Mesenteric fat pad (tissue), 1 donor: ENCODE measurements at regions not wholly inside any gene's neighbourhood (a gene's known extent, or its start where the extent isn't known, plus 50 kb on each side); places are given as distances from the start of the nearest gene placed in this dataset.

Experiments
- DNase-seq: peaks from one replicate; pipeline ENCODE4 v3.0.0-alpha.2; 2020; ENCODE audit warnings: low spot score
- donor health status: DM: yes; HTN: yes; CAD: no.

DNA sequence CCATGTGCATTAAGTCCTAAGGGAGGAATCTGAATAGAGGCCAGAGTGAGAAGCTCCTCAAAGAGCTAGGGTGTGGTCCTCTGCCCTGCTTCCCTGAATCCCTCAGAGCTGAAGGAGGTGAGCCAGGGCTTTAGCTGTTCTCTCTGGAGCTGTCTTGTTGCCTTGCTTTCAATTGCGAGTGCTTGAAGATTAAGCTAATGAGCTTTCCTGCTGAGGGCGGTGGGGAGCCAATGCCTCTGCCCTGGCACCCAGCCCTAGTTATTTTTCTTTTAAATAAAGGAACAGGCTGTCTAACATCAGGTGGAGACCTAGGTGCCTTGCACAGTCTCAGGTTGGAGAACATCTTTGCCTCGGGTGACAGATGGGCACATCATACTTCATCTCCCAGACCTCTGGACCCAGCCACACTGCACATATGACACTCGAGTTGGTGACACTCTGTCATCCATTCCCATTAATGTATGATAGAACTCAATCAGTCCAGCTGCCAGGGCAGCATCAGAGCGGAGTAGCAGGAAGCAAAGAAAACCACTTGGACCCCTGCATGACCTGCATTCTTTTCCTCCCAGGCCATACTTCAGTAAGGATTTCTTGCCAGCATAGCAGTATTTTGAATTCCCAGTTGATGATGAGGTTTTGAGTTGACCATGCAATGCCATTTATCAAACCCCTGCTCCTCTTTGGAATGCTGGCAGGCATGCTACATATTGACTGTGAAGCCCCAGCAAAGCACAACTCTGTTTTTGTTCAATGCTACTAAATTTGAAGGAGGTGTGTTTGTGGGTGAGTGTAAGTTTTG is 292.7 kb downstream of the RNF144A start:
- DNase-seq = no peak

DNA sequence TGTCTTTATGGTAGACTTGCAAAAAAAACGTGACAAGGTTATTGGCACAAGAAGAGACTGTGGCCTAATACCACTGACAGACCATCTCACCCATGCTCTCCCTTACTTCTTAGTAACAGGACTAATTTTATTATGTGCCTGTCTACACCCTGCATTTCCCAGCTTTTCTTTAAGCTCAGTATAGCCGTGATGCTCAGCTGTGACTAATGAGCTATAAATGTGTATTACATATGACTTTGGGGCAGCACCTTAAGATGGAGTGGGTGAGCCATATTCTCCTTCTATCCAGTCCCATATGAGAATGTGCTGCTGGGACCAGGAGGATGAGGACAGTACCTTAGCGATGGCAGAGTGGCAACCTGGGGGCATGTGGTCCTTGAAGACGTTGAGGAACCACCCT is 293.5 kb downstream of the RNF144A start:
- no peak for DNase-seq

DNA sequence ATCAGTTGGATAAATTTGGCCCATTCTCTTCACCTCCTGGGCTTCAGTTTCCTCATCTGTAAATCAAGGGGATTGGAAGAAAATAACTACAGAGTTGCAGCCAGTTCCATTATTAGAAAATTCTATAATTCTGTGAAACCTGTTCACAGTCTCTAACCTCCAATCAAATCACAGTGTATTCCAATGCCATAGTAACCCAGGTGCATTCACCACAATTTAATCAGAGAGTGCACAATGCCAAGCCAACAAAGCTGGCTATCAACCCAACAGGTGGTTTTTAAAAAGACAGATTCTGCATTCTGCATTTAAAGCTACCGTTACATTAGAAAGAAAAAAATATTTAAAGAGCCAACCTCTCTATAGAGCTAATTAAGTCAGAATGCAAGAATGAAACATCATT is 308.6 kb downstream of the RNF144A start:
- no peak for DNase-seq

DNA sequence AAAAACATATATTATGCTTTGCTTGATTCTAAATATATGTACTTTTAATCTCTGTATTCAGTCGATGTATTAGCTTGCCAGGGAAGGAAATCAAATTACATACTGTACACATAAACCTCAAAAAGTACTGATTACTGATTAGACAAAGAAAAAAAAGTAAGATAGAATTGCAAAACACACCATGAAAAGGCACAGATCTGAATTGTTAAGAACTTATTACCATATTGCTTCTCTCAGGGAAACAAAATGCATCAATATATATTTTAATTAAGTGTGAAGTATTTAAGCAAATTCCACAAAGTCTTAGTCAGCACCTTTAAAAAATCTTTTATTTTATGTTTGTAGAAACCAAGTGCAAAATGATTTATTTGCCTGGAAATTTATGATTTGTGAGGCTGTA is 309.3 kb downstream of the RNF144A start:
- no peak for DNase-seq

DNA sequence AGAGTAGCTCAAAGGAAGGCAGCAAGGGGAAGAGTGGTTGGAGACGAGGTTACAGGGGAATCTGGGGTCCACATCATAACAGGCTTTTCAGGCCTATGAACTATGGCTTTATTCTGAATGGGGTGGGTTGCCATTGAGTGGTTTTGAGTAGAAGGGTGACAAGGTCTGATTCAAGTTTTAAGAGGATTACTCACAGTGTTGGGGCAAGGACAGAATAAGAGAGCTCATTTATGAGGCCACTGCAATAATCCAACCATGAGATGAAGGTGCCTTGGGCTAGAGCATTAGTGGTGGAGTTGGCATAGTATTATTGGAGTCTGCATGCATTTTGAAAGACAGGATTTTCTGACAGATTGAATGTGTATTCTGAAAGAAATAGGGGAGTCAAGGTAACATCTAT is 315.9 kb downstream of the RNF144A start:
- DNase-seq = no peak

DNA sequence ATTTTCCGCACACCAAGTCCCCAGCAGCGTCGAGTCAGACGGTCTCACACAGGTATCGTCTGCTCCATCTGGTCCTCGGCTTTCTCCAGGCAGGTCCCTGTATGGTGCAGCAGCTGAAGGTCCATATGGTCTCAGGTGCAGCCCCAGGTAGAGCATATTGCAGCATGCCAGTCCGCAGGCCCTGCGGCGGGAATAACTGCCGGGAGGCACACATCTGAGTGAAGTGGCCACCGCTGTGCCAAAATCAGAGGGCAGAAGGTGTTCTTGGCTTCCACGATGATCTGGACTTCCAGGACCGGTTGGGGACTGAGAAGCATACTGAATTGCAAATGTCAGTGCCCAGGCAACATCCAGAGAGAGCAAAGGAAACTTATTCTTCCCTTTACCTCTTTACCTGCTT is 320.3 kb downstream of the RNF144A start:
- no peak for DNase-seq

DNA sequence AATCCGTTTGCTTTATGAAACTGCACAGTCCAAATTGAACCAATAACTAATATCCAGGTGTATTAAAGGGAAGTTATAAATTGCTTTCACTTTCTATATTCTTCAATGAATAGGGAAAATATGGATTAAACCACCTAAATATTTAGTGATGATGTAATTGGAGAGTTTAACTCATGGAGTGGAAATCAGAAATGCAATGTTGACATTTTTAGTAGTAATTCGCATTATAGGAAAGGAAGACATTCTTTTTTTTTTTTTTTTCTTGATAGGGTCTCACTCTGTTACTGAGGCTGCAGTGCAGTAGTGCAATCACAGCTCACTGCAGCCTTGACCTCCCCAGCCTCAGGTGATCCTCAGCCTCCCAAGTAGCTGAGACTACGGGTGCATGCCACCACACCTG is 321.9 kb downstream of the RNF144A start:
- no peak for DNase-seq

DNA sequence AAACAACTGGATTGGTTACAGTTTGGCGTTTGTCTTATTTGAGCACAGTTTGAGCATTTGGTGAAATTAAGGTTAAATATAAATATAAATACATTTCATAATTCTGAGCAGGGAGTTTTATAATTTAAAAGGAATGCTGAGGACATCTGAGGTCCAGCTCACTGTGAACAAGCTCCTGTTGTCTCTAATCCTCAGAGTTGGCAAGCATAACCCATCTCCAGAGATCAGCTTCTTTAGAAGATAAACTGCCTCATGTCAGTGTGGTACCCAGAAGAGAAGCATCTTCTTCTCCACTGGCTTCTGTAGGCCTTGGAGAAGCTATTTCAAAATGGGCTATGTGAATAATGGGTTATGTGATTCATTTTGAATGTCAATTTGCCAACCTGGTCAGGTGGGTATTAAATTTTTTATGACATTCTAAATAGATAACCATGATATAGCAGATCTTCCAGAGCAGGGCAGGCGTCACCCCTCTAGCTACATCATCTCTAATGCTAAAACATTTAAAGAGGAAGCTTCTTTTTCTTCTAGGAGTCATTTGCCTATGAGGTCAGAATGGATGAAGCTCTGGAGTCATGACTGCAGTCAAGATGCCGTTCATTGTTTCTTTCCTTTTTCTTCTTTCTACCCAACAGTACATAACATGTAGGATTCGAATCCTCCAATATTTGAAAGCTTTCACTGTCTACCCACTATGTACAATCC is 324.0 kb downstream of the RNF144A start:
- DNase-seq = no peak

DNA sequence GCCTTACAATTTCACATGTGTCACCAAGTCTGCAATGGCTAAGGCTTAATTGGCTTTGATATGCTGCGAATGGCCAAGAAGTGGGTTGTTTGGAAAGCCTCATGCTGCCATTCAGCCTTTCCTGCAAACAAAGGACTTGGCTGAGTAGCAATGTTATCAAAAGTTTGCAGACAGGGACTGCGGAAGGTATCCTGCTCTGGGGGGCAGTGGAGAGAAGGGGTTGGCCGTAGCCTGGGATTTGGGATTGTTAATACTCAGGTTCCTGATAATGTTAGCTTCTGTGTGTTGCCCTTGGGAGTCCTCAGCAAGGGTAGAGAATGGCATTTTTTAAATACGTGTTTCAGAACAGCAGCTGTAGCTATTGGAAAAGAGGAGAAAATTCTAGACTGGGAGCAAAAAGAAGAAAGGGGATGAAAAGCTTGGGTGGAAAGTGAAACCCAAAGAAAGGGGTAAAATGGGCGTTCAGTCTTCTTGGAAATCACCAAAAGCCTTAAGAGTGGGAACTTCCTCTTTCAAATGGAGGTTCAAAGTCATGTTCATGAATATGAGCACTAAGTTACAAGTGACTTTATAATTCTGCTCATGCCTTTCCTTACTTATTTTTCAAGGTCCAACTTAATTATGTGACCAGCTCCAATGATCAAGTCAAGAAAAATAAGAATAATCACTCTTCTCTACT is 325.1 kb downstream of the RNF144A start:
- no peak for DNase-seq

DNA sequence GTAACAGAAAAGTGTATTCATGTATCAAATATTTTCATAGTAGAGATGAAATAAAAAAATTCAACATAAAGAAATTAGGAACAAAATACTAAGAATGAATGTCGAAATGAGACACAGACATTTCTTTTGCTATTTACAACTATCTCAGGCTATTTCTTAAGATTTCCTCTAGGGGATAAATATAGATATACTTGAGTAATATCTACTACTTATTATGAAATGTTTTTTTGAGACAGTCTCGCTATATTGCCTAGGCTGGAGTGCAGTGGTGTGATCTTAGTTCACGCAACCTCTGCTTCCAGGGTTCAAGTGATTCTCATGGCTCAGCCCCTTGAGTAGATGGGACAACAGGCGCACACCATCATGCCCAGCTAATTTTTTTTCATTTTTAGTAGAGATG is 326.1 kb downstream of the RNF144A start:
- DNase-seq = no peak

DNA sequence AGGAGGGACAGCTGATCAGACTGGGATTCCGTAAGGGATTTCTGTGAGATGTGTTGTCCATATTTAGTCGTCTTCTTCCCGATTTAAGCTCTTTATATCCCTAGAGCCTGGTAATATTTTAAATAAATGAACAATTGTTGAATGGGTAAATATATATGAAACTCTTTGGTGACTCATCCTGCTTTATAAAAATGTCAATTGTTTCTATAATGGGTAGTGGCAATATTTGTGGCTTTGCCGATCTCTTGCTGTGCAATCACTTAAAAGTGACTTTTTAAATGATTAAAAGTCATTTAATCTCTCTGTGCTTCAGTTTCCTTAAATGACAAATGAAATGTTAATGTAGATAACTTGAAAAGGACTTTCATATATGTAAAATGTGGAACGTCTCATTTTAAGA is 339.2 kb downstream of the RNF144A start:
- DNase-seq = no peak

DNA sequence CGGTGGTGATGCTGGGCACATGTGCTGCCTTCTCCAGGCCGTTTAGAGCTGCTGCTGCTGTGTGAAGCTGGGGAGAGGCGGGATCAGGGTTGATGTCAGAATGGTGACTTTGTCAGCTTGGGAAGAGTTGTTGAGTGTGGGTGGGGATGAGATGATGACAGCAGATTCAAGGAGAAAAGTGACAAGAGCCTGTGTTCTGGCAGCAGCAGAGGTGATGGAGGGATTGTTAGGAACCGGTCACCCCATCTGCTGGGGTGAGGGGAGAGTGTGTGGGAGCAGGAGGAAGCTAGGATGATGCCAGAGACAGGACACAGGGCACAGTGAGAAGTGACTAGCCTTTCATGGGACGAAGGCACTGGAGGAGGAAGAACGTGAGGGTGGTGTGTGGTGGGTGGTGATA is 345.5 kb downstream of the RNF144A start:
- no peak for DNase-seq

DNA sequence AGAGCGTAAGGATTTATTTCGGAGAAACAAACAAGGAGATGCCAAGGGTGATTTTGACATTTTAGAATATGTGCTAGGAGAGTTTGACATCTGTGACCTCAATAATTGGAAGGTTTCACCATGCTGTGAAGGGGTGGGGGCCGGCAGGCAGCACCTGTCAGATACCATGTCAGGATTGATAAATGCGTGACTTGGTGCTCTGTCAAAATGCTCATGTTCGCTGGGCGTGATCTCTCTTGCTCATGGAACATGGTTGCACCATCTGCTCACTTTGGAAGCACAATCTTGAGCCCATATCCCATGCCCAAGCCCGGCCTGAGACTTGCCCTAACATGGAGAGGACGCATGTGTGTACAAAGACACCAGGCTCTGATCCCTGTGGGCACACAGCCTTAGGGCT is 347.6 kb downstream of the RNF144A start:
- no peak for DNase-seq

DNA sequence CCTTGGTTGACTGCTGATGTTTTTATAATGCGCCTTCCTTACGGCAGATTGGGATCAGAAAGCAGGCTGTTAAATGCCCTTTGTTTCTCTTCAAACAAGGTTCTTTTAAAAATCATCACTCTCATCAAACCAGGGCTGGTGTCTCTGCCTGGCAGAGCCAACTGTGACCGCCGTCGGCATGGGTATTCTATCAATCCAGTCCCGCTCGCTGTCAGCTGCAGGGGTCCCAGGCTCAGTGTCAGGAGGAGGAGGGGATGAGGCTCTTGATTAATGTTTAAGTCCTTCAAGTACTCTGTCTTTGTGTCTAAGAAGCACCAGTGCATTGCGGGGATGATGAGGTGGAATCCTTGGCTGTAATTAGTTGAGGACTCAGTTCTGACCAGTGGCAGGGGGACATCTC is 348.1 kb downstream of the RNF144A start:
- DNase-seq = no peak

DNA sequence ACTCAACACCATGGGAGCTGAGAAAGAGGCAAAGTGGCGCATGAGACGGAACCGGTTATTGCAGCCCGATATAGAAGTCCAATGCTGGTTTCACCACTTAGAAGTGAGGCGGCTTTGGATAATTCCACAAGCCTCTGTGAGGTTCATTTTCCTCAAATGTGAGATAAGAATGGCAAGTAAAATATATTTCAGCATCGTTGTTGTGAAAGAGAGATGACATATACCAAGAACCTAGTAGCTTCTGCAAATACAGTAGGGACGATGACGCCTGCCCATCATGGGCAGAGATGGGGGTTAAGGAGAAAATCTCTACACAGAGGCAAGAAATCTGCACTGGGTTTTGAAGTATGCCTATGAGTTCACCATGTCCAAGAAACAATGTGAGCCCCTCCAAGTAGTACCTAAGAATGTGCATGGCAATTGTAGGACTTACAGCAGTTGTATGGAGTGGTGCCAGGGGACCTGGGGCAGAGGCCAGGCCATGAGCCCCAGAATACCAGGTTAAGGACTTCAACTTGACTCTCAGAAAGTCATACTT is 352.0 kb downstream of the RNF144A start:
- no peak for DNase-seq

DNA sequence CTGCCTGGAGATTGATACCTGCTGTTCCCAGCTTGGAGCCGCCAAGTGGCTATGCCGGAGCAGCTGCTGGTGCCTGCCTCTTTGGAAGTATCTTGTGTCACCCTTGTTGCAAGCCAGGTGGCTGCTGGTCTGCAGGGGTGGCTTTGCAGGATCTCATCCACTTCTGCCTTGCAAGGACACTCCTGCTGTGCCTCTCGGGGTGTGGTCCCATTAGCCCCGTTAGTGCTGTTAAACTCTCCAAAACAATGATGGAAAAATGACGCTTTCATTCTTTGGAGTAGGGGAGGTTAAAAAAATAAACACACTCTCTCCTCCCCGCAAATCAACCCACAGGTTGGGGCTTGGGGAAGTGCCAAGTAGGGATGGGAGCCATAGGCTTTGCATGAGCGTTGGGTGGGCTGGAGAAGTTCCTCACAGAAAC is 352.8 kb downstream of the RNF144A start:
- no peak for DNase-seq

DNA sequence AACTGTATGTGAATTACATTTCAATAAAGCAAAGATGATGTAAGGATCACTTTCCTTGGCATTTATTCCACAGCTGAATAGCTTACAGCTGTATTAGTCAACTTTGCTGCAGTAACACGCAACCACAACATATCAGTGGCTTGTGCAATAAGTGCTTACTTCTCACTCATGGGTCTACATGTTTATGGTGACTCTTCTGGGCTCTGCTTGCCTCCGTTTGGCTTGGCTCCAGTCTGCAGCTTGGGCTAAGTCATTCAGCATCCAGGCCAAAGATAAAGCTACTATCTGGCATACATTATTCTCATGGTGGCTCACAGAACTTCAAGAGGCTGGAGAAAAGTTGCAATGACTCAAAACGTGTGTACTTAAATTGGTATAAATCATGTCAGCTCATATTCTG is 355.0 kb downstream of the RNF144A start:
- DNase-seq = no peak

DNA sequence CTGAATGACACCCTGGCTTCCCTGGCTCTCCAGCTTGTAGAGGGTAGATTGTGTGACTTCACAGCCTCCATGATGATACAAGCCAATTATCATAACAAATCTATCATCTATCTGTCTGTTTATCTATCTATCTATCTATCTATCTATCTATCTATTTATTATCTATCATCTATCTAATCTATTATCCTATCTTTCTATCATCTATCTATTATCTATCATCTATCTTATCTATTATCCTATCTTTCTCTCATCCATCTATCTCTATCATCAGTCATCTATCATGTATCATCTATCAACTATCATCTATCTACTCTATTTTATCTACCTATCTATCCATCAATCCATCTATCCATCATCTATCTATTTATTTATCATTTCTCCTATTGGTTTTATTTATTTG is 361.8 kb downstream of the RNF144A start:
- no peak for DNase-seq

DNA sequence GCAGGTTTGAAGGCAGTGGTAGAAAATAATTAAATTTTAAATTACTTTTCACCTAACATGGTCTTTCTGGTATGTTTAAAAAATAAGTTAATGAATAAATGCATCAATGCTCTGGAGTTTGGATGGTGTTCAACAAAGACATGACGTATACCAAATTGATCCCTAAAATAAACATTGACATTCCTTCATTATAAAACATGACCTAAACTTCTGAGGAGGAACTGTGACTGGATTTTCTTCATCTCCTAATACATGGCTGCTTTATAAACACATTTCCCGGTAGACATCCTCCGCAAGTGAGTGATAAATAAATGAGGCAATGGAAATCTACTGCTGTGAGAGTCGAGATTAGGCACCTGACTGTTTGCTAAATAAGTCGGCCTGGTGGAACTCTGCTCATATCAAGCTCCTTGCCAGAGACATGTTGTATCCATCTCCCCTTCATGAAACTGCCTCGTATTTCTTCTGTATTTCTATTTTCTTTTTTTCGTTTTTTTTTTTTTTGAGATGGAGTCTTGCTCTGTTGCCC is 362.3 kb downstream of the RNF144A start:
- DNase-seq = no peak

DNA sequence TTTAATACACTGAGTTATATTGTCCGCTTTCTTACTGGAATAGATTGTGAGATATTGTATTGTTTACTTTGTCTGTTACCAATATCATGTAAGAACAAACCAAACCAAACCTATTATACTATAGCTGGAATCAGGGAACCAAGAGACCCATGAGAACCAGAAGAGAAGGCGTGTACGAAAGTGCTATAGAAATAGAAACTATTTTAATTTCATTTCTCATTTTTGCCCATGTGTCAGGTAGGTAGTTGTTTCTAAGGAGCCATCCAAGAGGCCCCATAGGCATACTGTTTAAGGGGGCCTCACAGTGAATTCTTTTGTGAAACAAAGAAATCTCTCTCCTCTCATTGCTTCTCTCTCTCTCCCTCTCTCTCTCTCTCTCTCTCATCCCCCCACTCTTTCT is 363.6 kb downstream of the RNF144A start:
- DNase-seq = no peak

DNA sequence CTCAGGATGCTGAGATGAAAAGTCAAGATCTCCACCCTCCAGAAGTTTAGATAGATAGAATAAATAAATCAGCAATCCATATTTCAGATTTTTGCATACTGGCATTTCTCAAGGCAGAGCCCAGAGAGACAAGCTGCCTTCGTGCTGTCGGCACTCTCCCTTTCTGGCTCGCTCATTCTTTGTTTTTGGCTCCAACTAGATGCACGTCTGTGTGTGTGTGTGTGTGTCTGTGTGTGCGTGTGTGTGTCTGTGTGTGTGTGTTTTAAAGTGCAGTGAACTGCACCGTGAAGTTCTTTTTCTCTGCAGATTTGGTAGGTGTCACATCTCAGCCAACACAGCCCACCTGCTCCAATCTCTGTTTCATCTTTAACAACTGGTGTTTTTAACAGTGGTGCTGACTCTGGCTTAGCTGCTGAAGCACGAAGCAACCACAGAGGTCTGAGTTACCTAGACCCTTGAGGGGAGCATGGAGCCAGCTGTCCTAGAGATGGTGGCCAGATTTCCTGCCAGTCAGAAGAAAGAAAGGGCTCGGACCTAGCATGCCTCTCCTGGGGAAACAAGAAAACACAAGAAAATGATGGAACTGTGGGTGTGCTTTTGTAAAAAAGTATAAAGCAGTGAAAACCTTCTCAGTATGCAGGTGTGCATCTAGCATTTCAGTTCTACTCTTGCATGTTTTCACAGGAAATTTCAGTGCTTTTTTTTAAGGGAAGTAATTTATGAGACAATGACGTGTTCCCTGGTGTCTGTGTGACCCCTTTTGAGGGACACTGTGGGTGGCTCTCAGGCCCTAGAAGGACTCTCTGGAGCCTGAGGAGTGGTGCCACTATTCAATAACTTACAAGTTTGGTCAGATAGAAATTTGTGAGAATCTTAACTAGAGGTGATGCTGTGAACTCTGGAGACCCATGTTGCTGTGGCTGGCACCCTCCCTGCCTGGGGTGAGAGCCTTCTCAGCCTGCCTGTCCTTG is 364.3 kb downstream of the RNF144A start:
- DNase-seq = no peak
